Epidermal melanocyte (primary cell): ENCODE measurements at regions not wholly inside any gene's neighbourhood (a gene's known extent, or its start where the extent isn't known, plus 50 kb on each side); places are given as distances from the start of the nearest gene placed in this dataset.
"Not testable (repeated sequence)": the region's sequence is repeated elsewhere in the genome, so short reads cannot be mapped to it uniquely, and the experiment has no call there.

Source experiments
- DNase-seq: peaks from one replicate; pipeline ENCODE4 v3.0.0; 2011; ENCODE audit warnings: low spot score; ENCODE audit not compliant: insufficient read length

DNA sequence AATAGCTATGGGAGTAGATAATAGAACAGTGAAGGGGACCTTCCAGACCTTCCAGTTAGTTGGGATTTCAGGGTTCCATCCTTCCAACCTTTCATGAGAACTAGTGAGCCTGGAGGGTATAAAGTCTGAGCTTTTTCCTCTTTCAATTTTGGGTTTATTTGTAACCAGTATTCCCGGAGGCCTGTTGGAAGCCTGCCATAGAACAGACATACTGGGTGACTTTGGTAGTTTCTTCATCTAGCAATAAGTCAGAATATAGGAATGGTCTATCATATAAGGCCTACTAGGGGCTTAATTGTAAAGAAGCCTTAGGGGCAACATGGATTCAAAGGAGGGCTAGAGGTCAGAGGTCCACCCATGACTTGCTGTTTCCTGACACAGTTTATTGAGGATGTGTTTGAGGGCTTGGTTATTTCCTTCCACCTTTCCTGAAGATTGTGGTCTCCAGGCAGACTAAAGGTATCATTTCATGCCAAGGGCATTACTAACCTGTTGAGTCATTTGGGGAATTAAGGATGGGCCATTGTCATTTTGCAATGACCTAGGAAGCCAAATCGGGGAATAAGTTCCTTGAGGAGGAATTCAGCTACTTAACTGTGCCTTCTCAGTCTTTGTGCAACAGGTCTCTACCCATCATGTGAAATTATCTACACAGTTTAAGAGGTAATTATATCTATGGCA is 410.3 kb downstream of the SLC6A15 start:
- DNase-seq, result no peak

DNA sequence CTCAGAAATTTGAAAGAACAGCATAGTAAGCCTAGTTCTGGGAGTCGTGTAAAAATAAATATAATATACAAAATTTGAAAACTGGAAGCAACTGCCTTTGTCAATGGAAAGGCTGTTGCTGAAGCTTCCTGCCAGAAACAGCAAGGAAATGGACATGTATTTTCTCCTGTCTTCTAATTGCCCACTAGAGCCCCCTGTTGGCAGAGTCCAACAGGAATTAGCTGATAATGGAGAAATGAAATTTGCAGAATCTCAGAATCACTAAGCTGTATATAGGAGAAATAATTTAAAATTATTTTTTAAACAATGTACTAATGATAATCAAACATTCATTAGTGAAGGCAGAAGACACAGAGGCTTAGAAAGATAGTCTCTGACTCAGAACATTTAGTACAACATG is 414.8 kb downstream of the SLC6A15 start:
- DNase-seq, result no peak

GRCh38 chr12:84495711-84496110 is 416.9 kb downstream of the SLC6A15 start:
- DNase-seq, result no peak

- DNase-seq, result no peak
Observed at GRCh38 chr12:84492351-84492883, 420.2 kb downstream of the SLC6A15 start.

GRCh38 chr12:84484798-84485197 is 427.8 kb downstream of the SLC6A15 start:
- no peak for DNase-seq

DNA sequence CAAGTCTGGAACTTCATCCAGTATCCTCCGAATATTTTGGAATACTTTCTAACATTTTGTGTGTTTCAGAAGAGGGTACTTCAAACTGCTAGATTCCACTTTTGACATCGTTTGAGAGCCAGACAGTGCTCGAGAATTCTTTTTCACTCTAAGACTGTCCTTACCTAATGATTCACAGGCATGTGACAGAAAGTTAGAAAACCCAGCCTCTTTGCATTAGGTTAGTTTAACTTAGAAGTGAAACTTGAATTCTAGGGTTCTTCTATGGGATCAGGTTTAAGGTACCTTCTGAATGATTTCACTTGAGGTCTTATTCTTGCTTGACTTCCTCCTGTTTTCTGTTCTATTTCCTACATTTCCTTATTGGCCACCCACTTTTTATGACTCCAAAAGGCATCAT is 431.8 kb downstream of the SLC6A15 start:
- no peak for DNase-seq

DNA sequence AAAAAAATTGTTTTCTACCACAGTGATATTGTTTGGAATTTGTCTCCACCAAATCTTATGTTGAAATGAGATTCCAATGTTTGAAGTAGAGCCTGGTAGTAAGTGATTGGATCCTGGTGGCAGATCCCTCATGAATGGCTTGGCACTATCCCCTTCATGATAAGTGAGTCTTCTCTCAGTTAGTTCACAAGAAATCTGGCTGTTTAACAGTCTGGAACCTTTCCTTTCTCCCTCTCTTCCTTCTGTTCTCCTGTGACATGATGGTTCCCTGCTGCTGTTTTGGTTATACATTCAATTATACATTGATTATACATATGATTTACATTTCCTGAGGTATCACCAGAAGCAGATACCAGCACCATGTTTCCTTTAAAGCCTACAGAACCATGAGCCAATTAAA is 442.2 kb downstream of the SLC6A15 start:
- no peak for DNase-seq

DNA sequence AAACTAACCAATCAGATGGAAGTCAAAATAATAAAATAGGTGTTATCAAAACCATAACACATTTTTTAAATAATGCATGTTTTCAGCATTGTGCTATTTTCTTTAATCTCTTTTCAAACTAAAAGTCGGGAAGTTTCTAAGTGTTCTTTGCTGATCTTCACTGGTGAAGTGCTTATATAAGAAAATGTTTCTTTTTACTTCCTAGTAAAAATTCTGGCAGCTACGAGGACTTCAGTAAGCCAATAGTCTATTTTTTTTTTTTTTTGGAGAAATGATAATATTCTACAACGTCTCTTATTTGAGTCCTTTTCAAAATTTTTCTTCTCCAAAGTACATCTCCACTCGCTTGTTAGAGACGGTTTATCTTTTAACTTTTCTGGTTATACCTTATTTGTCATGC is 448.0 kb downstream of the SLC6A15 start:
- DNase-seq, result no peak

GRCh38 chr12:84463741-84464495 is 448.7 kb downstream of the SLC6A15 start:
- peak; percentile 37 for DNase-seq

GRCh38 chr12:84455598-84455997 is 457.0 kb downstream of the SLC6A15 start:
- no peak for DNase-seq

- DNase-seq, result not testable (repeated sequence)
Observed at GRCh38 chr12:84446478-84446877, 466.1 kb downstream of the SLC6A15 start.

DNA sequence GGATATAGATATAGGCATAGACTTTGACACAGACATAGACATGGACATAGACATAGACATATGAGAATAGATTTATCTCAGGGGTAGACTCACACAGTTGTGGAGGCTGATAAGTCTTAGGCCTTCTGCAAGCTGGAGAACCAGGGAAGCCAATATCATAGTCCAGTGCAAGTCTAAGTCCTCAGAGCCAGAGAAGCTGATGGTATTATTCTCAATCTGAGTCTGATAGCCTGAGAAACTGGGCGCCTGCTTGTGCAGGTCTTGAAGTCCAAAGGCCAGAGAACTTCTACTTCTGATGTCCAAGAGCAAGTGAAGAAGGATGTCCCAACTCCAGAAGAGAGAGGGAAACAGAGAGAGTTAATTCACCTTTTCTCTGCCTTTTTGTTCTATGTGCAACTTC is 476.5 kb downstream of the SLC6A15 start:
- no peak for DNase-seq

- no peak for DNase-seq
Observed at GRCh38 chr12:84435682-84436081, 476.9 kb downstream of the SLC6A15 start.

GRCh38 chr12:84422340-84422739 is 490.3 kb downstream of the SLC6A15 start:
- no peak for DNase-seq

DNA sequence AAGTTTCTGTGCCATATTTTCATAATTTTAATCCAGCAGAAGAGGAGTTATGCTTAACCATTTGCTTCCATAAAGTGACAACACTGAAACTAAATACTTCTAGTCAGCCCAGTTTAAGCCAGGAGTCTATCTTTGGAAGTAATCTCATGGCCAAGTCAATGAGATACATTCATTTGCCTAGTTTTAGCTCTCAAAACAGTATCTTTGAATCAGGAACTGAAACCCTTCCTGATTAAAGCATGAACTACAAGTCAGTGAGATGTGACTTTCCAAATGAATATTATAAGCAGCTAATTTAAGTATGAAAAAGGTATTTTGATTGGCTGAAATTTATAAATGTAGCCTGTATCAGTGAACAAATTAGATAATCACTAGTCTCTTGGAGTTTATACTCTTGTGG is 491.5 kb downstream of the SLC6A15 start:
- no peak for DNase-seq

- no peak for DNase-seq
Observed at GRCh38 chr12:84416626-84417025, 496.0 kb downstream of the SLC6A15 start.

- no peak for DNase-seq
Observed at GRCh38 chr12:84415946-84416345, 496.7 kb downstream of the SLC6A15 start.

DNA sequence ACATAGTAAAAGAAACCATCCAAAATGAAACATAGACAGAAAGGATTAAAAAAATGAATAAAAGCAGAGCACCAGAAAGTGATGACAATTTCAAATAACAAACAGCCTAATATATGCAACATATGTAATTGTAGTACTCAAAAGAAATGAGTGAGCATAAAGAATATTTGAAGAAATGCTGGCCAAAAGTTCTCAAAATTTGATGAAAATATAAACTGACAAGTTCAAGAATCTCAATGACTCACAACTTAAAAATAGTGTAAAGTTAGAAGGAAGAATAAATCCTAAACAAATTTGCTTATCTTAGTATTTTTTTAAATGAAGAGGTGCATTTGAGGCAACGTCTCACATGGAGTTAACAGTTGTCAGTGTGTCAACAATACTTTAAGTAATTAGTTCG is 498.9 kb downstream of the SLC6A15 start:
- no peak for DNase-seq

GRCh38 chr12:84412226-84412625 is 500.4 kb downstream of the SLC6A15 start:
- DNase-seq, result no peak

- no peak for DNase-seq
Observed at GRCh38 chr12:84411031-84411430, 501.6 kb downstream of the SLC6A15 start.

DNA sequence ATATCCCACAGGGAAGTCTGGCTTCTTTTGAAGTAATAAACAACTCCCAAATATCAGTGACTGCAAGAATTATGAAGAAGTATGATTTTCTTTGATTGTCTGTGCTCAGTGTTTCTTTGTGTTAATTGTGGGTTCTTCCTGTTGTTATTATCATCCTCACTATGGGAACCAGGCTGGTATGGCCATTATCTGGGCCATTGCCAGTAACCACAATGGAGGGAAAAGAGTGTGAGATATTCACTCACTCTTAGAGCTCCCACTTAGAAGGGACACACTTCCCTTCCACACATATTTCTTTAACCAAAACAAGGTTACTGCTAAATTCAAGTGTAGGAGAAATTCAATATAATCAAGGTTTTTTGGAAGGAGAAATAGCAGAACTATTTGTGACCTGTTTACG is 503.7 kb downstream of the SLC6A15 start:
- DNase-seq, result no peak

DNA sequence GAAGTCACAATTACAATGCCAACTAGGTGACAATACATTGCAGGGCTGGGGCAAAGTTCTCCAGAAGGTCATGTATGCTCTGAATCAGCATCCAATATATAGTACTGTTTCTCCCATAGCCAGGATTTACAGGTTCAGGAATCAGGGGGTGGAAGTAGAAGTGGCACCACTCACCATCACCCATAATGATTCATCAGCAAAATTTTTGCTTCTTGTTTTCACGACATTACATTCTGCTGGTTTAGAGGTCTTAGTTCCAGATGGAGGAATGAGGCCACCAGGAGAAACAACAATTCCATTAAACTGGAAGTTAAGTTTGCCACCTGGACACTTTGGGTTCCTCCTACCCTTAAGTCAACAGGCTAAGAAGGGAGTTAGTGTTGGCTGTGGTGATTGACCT is 505.9 kb downstream of the SLC6A15 start:
- not testable (repeated sequence) for DNase-seq

DNA sequence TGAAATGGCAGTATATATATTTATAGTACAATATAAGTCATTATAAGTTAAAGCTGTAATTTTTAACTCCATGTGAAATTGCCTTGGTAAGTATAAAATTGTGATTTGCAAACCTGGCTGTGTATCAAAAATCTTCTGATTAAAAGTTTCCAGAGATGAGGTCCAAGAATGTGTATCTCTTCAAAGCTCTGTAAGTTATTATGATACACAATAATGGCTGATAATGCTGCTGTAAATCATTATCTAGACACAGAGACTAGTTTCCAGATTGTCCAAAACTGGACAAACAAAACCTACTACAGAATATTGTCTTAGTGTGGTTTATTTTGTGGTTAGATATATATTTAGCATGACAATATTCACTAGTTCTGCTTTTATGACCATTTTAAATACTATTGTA is 514.8 kb downstream of the SLC6A15 start:
- no peak for DNase-seq
